GM10248 (cell line): ENCODE measurements at regions not wholly inside any gene's neighbourhood (a gene's known extent, or its start where the extent isn't known, plus 50 kb on each side); places are given as distances from the start of the nearest gene placed in this dataset.

Source experiments
- CTCF ChIA-PET: fragments of 300-600 bp; sonication (Branson Sonifier 250); formaldehyde crosslinking; extraction: SDS; loops from one replicate; lab custom pipeline; 2021; ENCODE audit warnings: antibody characterized with exemption; lab: Yijun Ruan, JAX
- POLR2A ChIA-PET: fragments of 350-650 bp; sonication (Branson Sonifier 250); formaldehyde crosslinking; extraction: SDS; loops from one replicate; lab custom pipeline; 2020; ENCODE audit warnings: antibody characterized with exemption; lab: Yijun Ruan, JAX
- DNase-seq: peaks from one replicate; pipeline ENCODE4 v3.0.0; 2012; ENCODE audit errors: extremely low spot score
- CTCF ChIP-seq: IDR thresholded peaks from 2 replicates; pipeline ENCODE4 v1.5.1; 2012; ENCODE audit warnings: mild to moderate bottlenecking, low read depth; ENCODE audit errors: extremely low read depth, missing control alignments, control extremely low read depth

GRCh38 chr18:40980171-40980570 is 974.9 kb upstream of the PIK3C3 start:
- POLR2A ChIA-PET: no interaction called here
- TF ChIP-seq CTCF: no peak
- no peak for DNase-seq
- CTCF ChIA-PET: no interaction called here

- POLR2A ChIA-PET: no interaction called here
- TF ChIP-seq CTCF: no peak
- CTCF ChIA-PET: no interaction called here
- no peak for DNase-seq
Observed at GRCh38 chr18:40976050-40976449, 979.0 kb upstream of the PIK3C3 start.

GRCh38 chr18:40974448-40974847 is 980.6 kb upstream of the PIK3C3 start:
- CTCF ChIA-PET: no interaction called here
- TF ChIP-seq CTCF: no peak
- no peak for DNase-seq
- POLR2A ChIA-PET: no interaction called here

- no peak for TF ChIP-seq CTCF
- CTCF ChIA-PET: no interaction called here
- DNase-seq: no peak
- POLR2A ChIA-PET: no interaction called here
Observed at GRCh38 chr18:40962784-40963183, 992.2 kb upstream of the PIK3C3 start.

GRCh38 chr18:40957533-40958070 is 997.4 kb upstream of the PIK3C3 start:
- no peak for TF ChIP-seq CTCF
- no peak for DNase-seq
- CTCF ChIA-PET: interaction anchor here (1.1 kb wide), 1 partner anchor 17 kb away, joined by 4 read pairs; no protein-coding TSS in a partner anchor
- POLR2A ChIA-PET: no interaction called here

- no peak for TF ChIP-seq CTCF
- DNase-seq: no peak
- ChIA-PET POLR2A (no interaction called here), CTCF (no interaction called here)
Observed at GRCh38 chr18:40956213-40956612, 998.8 kb upstream of the PIK3C3 start.
